GM12874 (cell line): ENCODE measurements at regions not wholly inside any gene's neighbourhood (a gene's known extent, or its start where the extent isn't known, plus 50 kb on each side); places are given as distances from the start of the nearest gene placed in this dataset.

Source experiments
- TF ChIP-seq, protein P1 (sequence below): IDR thresholded peaks from 2 replicates; pipeline ENCODE4 v1.5.1; 2011; ENCODE audit warnings: low read depth, mild to moderate bottlenecking, control low read depth, low read length, moderate library complexity; ENCODE audit not compliant: insufficient read depth

DNA sequence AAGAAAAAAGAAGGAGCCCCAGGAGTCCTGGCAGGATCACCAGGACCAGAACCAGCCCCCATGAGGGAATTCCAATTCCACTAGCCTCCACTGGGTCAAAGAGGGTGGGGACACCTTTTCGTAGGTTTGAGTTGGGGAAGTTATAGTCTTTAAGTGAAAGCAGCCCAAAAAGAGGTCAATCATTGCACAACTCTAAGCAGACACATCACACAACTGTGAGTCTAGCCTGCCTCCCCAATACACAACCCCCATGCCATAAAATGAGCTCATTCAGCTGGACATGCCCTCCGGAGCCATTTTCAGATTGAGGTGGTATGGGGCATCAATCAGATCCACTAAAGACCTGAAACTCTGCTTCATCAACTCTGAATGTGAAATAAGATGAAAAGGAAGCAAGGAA lies 179.9 kb downstream of the NPHP4 start:
- TF ChIP-seq, protein P1, sequence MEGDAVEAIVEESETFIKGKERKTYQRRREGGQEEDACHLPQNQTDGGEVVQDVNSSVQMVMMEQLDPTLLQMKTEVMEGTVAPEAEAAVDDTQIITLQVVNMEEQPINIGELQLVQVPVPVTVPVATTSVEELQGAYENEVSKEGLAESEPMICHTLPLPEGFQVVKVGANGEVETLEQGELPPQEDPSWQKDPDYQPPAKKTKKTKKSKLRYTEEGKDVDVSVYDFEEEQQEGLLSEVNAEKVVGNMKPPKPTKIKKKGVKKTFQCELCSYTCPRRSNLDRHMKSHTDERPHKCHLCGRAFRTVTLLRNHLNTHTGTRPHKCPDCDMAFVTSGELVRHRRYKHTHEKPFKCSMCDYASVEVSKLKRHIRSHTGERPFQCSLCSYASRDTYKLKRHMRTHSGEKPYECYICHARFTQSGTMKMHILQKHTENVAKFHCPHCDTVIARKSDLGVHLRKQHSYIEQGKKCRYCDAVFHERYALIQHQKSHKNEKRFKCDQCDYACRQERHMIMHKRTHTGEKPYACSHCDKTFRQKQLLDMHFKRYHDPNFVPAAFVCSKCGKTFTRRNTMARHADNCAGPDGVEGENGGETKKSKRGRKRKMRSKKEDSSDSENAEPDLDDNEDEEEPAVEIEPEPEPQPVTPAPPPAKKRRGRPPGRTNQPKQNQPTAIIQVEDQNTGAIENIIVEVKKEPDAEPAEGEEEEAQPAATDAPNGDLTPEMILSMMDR = no peak

DNA sequence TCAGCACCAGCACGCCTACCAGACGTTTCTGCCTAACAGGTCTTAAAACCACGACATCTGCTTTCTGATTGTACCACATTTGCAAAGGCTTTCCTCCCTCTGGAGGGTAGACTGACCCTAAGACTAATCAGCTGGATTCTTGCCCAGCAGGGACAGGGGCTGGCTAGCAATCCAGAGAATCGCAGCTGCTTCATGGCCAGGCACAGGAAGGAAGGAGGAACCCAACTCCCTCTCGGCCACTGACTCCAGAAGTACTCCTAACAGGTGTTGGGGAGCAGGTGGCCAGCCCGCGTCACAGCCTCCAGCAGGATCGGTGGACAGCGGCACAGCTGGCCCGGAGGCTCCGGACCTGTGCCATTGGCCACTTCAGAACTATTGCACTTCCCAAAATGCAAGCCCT lies 180.8 kb downstream of the NPHP4 start:
- TF ChIP-seq, protein P1 = no peak

DNA sequence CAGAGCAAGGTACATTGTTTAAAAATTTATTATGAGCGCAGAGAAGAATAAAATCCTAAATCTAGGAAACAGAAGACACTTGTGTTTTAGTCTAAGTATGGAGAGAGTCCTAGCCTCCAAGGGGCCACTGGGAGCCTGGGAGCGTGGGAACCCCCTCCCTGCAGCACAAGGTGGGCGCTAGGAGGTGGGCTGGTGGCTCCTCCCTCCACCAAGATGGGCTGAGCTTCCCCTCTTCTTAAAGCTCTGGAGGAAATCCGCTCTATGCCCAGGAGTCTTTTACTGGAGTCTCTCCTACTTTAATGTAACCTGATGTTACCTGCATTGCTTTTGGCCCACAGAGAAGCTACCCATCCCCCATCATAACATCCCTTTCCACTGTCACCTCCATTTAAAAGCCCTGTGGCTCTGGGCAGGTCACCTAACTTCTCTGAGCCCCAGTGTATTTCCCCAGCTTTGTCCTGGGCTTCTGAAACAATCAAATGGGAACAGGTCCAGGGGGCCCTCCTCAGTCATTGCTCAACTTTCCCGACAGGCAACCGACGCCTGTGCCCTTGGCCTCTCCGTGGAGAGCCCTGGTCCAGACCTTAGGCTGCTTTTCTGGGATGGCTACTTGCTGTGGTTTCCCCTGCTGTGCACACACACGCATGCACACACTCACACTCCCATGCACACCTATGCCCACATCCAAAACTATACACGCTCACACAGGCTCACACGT lies 181.5 kb downstream of the NPHP4 start:
- TF ChIP-seq, protein P1 = no peak

DNA sequence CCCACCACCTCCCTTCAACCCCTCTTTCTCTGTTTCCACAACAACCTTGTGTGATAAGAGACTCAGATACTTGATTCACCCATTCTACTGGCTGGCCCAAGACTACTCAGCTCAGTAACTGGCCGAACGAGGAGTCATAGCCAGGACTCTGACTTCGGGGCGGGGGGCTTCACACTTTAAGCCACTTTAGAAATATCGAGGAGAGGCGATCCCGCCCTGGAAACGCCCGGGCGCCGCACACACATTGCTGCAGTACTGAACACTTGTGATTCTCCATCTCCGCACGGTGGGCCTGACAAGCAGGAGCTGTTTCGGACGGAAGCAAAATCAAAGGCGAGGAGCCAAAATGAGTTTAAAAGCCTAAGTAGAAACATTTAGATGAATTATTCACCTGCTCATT lies 182.1 kb downstream of the NPHP4 start:
- TF ChIP-seq, protein P1 = no peak

DNA sequence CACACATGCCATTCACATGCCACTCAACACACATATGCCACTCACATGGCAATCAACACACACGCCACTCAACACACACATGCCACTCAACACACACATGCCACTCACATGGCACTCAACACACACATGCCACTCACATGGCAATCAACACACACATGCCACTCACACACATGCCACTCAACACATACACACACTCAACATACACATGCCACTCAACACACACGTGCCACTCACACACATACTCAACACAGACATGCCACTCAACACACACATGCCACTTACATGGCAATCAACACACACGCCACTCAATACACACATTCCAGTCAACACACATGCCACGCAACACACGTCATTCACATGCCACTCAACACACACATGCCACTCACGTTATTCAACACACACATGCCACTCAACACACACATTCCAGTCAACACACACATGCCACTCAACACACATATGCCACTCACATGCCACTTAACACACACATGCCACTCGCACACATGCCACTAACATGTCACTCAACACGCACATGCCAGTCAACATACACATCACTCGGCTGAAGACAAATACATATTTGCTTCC lies 182.9 kb downstream of the NPHP4 start:
- TF ChIP-seq, protein P1 = no peak

DNA sequence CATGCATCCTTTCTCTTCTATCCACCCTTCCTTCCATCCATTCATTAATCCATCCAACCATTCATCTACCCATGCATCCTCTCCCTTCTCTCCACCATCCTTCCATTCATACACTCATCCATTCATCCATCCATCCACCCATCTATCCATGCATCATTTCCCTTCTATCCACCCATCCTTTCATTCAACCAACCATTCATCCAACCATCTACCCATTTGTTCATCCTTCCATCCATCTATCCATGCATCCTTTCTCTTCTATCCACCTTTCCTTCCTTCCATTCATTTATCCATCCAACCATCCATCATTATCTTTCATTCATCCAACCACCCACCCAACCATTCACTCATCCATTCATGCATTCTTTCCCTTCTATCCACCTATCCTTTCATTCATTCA lies 188.4 kb downstream of the NPHP4 start:
- TF ChIP-seq, protein P1 = no peak

DNA sequence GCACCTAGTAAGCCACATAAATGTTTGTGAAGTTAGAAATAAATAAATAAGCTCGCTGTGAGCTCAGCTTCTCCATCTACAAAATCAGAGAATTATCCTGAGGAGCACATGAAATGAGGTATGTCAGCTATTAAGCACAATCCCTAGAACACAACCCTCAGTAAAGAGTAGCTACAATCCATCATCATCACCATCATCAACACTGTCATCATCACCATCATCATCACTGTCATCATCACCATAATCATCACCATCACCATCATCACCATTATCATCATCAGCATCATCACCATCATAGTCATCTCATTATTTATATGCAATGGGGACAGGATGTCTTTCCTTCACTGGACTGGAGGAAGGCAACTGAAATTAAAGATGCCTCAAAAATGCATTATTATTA lies 189.6 kb downstream of the NPHP4 start:
- TF ChIP-seq, protein P1 = no peak
